GM23248 (cell line): ENCODE measurements at regions not wholly inside any gene's neighbourhood (a gene's known extent, or its start where the extent isn't known, plus 50 kb on each side); places are given as distances from the start of the nearest gene placed in this dataset.

Experiments used
- DNase-seq: peaks from one replicate; pipeline ENCODE4 v3.0.0-alpha.2; 2015
- H2AFZ ChIP-seq: fragments of 200-600 bp; sonication (generic); 2 replicates; pipeline ENCODE4 v1.6.1; 2016; ENCODE audit warnings: antibody characterized with exemption
- H3F3A ChIP-seq: fragments of 200-600 bp; sonication (generic); 2 replicates; pipeline ENCODE4 v1.6.1; 2016; ENCODE audit warnings: mild to moderate bottlenecking, antibody characterized with exemption, mixed run types; ENCODE audit not compliant: insufficient read depth
- H3K27ac ChIP-seq: fragments of 200-600 bp; sonication (generic); 2 replicates; pipeline ENCODE4 v1.5.1; 2016; ENCODE audit warnings: mild to moderate bottlenecking
- H3K27me3 ChIP-seq: fragments of 200-600 bp; sonication (generic); replicated peaks from 2 replicates; pipeline ENCODE4 v1.6.1; 2016; ENCODE audit warnings: mild to moderate bottlenecking; ENCODE audit not compliant: insufficient read depth
- H3K36me3 ChIP-seq: fragments of 200-600 bp; sonication (generic); 2 replicates; pipeline ENCODE4 v1.6.1; 2016; ENCODE audit warnings: low read depth, mild to moderate bottlenecking
- H3K4me1 ChIP-seq: fragments of 200-600 bp; sonication (generic); 2 replicates; pipeline ENCODE4 v1.6.1; 2016; ENCODE audit warnings: mild to moderate bottlenecking; ENCODE audit not compliant: insufficient read depth
- H3K4me2 ChIP-seq: fragments of 200-600 bp; sonication (generic); one replicate; pipeline ENCODE4 v1.6.1; 2016; ENCODE audit warnings: mild to moderate bottlenecking; ENCODE audit not compliant: unreplicated experiment
- H3K4me3 ChIP-seq: fragments of 200-600 bp; sonication (generic); 2 replicates; pipeline ENCODE4 v1.5.1; 2016; ENCODE audit warnings: mild to moderate bottlenecking
- H3K79me2 ChIP-seq: fragments of 200-600 bp; sonication (generic); 2 replicates; pipeline ENCODE4 v1.6.1; 2016; ENCODE audit warnings: mild to moderate bottlenecking; ENCODE audit not compliant: insufficient read depth
- H3K9ac ChIP-seq: fragments of 200-600 bp; sonication (generic); 2 replicates; pipeline ENCODE4 v1.6.1; 2016; ENCODE audit warnings: mild to moderate bottlenecking
- H3K9me2 ChIP-seq: fragments of 200-600 bp; sonication (generic); 2 replicates; pipeline ENCODE4 v1.6.1; 2016; ENCODE audit warnings: mixed run types, mild to moderate bottlenecking, moderate library complexity; ENCODE audit not compliant: insufficient read depth
- H3K9me3 ChIP-seq: fragments of 200-600 bp; sonication (generic); one replicate; pipeline ENCODE4 v1.6.1; 2017; ENCODE audit warnings: low read depth
- H4K20me1 ChIP-seq: fragments of 200-600 bp; sonication (generic); 2 replicates; pipeline ENCODE4 v1.6.0; 2016; ENCODE audit not compliant: insufficient read depth
- EZH2 ChIP-seq: fragments of 200-600 bp; sonication (generic); IDR thresholded peaks from 2 replicates; pipeline ENCODE4 v1.6.1; 2018; ENCODE audit warnings: antibody characterized with exemption, mild to moderate bottlenecking; ENCODE audit not compliant: insufficient read depth, poor library complexity, severe bottlenecking
- EZH2phosphoT487 ChIP-seq: fragments of 200-600 bp; sonication (generic); IDR thresholded peaks from 2 replicates; pipeline ENCODE4 v1.6.1; 2018; ENCODE audit warnings: antibody characterized with exemption, moderate library complexity, mild to moderate bottlenecking, low read depth; ENCODE audit not compliant: insufficient read depth
- WGBS, 2 experiments: methylation state at CpG; one replicate each; pipeline ENCODE4 v1.1.6; 2015 to 2017; ENCODE audit warnings: low lambda C conversion rate in 2 of 2, low coverage in 1 of 2; ENCODE audit errors: missing lambda C conversion rate in 2 of 2; 5-methylcytosine and 5-hydroxymethylcytosine counted together
- in situ Hi-C: fragments of 300-500 bp; cut with MboI; formaldehyde crosslinking; loops from 2 replicates; pipeline ENCODE4 v1.15.0; 2020

- Histone ChIP-seq H3K4me2 (no peak overlapping the region), H3K27ac (no peak overlapping the region), H3F3A (peaks cover 14% of the 10 kb centered on the region), H3K36me3 (no peaks in the 10 kb centered on the region), H2AFZ (no peak overlapping the region), H3K4me1 (peaks cover 15% of the 10 kb centered on the region), H3K4me3 (no peak overlapping the region), H4K20me1 (no peaks in the 10 kb centered on the region), H3K27me3 (no peaks in the 10 kb centered on the region), H3K79me2 (no peaks in the 10 kb centered on the region), H3K9me2 (no peaks in the 10 kb centered on the region), H3K9me3 (no peaks in the 10 kb centered on the region), H3K9ac (no peak overlapping the region)
- WGBS, 2 experiments: 78 to 82% methylated on average over 3 of the region's 3 CpGs
- DNase-seq: no peak
- no peak for TF ChIP-seq EZH2
- TF ChIP-seq EZH2phosphoT487: no peak
- in situ Hi-C loops: no loop called here
Observed at GRCh38 chr11:109043315-109043714, 378.4 kb downstream of the DDX10 start.

- Histone ChIP-seq H4K20me1 (no peaks in the 10 kb centered on the region), H3K79me2 (no peaks in the 10 kb centered on the region), H3K27ac (no peak overlapping the region), H2AFZ (no peak overlapping the region), H3K4me2 (no peak overlapping the region), H3F3A (no peaks in the 10 kb centered on the region), H3K9me2 (no peaks in the 10 kb centered on the region), H3K9ac (no peak overlapping the region), H3K36me3 (no peaks in the 10 kb centered on the region), H3K4me1 (no peaks in the 10 kb centered on the region), H3K27me3 (no peaks in the 10 kb centered on the region), H3K4me3 (no peak overlapping the region), H3K9me3 (no peaks in the 10 kb centered on the region)
- no peak for DNase-seq
- TF ChIP-seq EZH2phosphoT487 (no peak), EZH2 (no peak)
- WGBS, 2 experiments: 85% methylated on average over 11 of the region's 11 CpGs
- in situ Hi-C loops: no loop called here
Observed at GRCh38 chr11:109046284-109046992, 375.6 kb upstream of the C11orf87 start.

- H3K9me3 ChIP-seq: no peaks in the 10 kb centered on the region
- H3K4me1 ChIP-seq: no peaks in the 10 kb centered on the region
- H3K79me2 ChIP-seq: no peaks in the 10 kb centered on the region
- H4K20me1 ChIP-seq: no peaks in the 10 kb centered on the region
- in situ Hi-C loops: no loop called here
- no peak overlapping the region for H3K27ac ChIP-seq
- H3F3A ChIP-seq: no peaks in the 10 kb centered on the region
- no peak for DNase-seq
- H3K4me2 ChIP-seq: no peak overlapping the region
- TF ChIP-seq EZH2phosphoT487 (no peak), EZH2 (no peak)
- H3K9ac ChIP-seq: no peak overlapping the region
- no peaks in the 10 kb centered on the region for H3K36me3 ChIP-seq
- no peak overlapping the region for H3K4me3 ChIP-seq
- no peaks in the 10 kb centered on the region for H3K9me2 ChIP-seq
- H3K27me3 ChIP-seq: no peaks in the 10 kb centered on the region
- H2AFZ ChIP-seq: no peak overlapping the region
Observed at GRCh38 chr11:109048098-109048497, 373.9 kb upstream of the C11orf87 start.

GRCh38 chr11:109051200-109051599, 370.8 kb upstream of the C11orf87 start:
- in situ Hi-C loops: no loop called here

More at GRCh38 chr11:109051200-109051599, 370.8 kb upstream of the C11orf87 start:
- Histone ChIP-seq H3K27ac (no peak overlapping the region), H4K20me1 (no peaks in the 10 kb centered on the region), H3K79me2 (no peaks in the 10 kb centered on the region), H3K4me3 (no peak overlapping the region), H2AFZ (no peak overlapping the region), H3K9me3 (no peaks in the 10 kb centered on the region), H3K27me3 (no peaks in the 10 kb centered on the region), H3K4me1 (no peaks in the 10 kb centered on the region), H3K4me2 (no peak overlapping the region), H3K36me3 (no peaks in the 10 kb centered on the region), H3F3A (no peaks in the 10 kb centered on the region), H3K9ac (no peak overlapping the region), H3K9me2 (no peaks in the 10 kb centered on the region)
- TF ChIP-seq EZH2: no peak
- TF ChIP-seq EZH2phosphoT487: no peak
- DNase-seq: no peak
- WGBS, 2 experiments: 94 to 95% methylated on average over 3 of the region's 3 CpGs
